DMS 273 treated with DMSO at 0.1 percent for 48 hours (cell line): ENCODE measurements at regions not wholly inside any gene's neighbourhood (a gene's known extent, or its start where the extent isn't known, plus 50 kb on each side); places are given as distances from the start of the nearest gene placed in this dataset.
"Not testable (repeated sequence)": the region's sequence is repeated elsewhere in the genome, so short reads cannot be mapped to it uniquely, and the experiment has no call there.

Experiments used
- DNase-seq: peaks from one replicate; lab custom pipeline; 2025; lab: John Stamatoyannopoulos, UW

DNA sequence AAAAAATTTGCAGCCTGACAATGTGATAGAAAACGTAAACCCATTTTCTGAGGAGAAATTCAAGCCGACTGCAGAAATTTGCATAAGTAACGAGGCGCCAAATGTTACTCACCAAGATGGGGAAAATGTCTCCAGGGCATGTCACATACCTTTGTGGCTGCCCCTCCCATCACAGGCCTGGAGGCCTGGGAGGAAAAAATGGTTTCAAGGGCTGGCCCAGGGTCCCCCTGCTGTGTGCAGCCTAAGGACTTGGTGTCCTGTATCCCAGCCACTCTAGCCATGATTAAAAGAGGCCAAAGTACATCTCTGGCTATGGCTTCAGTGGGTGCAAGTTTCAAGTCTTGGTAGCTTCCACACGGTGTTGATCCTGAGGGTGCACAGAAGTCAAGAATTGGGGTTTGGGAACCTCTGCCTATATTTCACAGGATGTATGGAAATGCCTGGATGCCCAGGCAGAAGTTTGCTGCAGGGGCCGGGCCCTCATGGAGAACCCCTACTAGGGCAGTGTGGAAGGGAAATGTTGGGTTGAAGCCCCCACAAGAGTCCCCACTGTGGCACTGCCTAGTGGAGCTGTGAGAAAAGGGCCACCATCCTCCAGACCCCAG lies 1842.3 kb downstream of the PCDH9 start:
- DNase-seq: no peak

DNA sequence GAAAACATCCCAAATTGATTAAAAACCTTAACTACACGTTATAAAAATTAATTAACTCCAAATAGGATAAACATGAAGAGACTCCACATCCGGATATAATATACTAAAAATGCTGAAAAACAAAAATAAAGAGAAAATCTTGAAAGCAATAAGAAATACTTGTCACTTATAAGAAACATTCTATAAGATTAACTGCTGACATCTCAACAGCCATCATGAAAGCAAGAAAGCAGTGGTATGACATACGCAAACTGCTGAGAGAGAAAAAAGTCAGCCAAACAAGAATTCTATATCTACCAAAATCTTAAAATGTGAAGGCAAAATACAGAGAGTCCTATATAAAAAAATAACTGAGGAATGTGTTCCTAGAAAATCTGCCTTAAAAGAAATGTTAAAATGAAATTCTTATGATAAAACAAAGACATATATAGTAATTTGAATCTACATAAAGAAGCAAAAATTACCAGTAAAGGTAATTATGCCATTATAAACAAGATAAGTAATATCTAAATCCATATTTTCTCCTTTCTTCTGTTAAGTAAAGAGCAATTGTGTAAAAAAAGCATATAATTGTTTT lies 1851.1 kb downstream of the PCDH9 start:
- DNase-seq: no peak

DNA sequence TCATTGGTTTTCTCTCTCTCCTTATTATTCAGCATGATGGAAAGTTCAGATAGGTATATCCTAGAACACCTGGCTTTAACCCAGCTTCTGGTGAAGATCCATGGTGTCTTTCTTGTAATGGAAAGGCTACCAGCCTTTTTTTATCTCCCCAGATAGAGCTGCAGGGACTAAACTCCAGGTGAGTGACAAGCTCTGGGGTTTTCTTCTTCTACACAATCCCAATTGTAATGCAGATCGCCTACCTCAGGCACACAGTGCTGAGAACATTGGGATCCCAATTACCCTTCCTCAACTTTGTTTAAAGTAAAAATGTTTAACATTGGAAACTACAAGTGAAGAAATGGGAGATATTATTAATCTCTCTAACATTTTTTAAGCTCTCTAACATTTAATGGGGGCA lies 1851.7 kb downstream of the PCDH9 start:
- no peak for DNase-seq

GRCh38 chr13:65368832-65369231 lies 1861.3 kb downstream of the PCDH9 start:
- DNase-seq: no peak

- DNase-seq: no peak
Observed at GRCh38 chr13:65353951-65354350, 1876.2 kb downstream of the PCDH9 start.

- DNase-seq: not testable (repeated sequence)
Observed at GRCh38 chr13:65353150-65353549, 1877.0 kb downstream of the PCDH9 start.

- DNase-seq: no peak
Observed at GRCh38 chr13:65347420-65348030, 1882.6 kb downstream of the PCDH9 start.

DNA sequence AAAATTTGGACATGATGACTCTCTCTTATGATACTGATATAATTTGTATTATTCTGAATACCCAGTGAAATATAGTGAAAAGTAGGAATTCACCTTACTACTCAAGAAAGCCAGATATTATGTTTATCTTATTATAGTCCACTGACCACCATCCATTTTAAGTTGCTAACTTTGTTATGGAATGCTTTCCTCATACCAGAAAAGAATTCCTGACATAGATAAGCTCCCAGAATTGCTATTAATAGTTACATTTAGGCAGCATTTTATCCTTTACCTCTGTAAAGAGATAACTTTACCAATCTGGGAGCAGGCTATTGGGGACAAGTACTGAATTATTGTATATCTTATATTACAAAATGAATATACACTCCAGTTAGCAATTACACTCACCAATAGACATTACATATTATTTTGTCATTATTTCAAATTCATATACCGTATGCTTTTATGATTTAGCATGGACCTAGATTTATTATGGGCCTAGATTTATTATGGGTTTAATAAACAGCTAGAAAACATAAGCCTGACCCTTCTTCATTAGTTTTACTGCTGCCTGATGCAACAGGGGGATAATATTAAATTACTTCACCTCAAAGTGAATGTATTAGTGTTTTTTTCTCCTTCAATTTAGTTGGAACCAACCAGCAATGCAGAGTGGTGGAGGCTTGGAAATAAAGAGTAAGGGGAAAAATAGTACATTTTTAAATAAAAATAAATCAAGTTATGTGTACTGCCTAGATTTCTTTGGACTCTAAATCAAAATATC lies 1886.1 kb downstream of the PCDH9 start:
- DNase-seq: no peak

DNA sequence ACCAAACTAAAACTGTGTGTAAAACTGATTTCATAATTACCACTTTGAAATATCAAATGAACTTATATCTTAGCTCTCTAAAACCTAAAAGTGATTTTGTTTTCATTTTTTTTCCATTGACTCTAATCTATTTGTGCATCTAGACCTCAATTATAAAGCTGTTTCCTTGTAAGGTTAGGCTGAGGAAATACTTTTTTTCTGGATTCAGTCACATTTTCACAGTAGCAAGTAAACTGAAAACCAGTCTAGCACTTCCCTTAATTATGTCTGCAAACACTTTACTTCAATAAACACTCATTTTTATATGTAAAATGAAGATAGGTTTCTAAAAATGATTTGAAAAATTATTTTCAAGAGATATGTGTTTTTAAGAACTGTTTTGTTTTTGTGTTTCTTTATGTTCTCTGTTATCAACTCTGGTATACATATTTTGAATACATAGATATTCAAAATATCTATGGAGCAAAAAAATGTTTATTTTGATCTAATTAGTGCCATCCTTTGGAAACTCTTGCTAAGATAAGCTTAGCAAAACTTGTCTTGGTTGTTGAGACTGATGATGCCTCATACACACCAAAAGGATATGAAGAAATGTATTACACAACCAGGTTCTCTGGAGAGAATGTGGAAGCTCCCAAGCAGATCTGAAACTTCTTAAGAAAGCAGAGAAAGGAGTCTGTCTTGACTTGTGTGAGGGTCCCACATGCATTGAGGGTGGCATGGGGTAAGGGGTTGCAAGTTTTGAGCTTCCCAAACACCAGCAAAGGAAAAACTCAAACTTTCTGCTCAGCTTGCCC lies 1887.4 kb downstream of the PCDH9 start:
- DNase-seq: no peak

DNA sequence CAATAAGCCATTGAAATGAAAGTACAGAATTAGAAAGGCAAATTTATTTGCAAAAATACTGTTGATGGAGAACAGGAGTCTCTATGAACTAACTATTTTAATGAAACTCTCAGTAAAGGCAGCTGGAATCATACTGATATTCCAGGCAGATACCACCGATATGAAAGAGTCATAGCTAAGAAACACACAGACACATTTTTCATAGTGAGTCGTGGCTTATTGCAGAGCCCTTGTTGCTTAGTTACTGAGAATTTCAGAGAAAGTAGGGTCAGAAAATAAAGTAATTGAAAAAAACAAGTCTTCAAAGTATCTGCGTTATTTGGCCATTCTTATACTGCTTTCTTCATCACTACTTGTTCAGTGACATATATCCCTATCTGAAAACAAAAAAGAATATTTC lies 1890.9 kb downstream of the PCDH9 start:
- no peak for DNase-seq

GRCh38 chr13:65336916-65337315 lies 1893.2 kb downstream of the PCDH9 start:
- DNase-seq: no peak

DNA sequence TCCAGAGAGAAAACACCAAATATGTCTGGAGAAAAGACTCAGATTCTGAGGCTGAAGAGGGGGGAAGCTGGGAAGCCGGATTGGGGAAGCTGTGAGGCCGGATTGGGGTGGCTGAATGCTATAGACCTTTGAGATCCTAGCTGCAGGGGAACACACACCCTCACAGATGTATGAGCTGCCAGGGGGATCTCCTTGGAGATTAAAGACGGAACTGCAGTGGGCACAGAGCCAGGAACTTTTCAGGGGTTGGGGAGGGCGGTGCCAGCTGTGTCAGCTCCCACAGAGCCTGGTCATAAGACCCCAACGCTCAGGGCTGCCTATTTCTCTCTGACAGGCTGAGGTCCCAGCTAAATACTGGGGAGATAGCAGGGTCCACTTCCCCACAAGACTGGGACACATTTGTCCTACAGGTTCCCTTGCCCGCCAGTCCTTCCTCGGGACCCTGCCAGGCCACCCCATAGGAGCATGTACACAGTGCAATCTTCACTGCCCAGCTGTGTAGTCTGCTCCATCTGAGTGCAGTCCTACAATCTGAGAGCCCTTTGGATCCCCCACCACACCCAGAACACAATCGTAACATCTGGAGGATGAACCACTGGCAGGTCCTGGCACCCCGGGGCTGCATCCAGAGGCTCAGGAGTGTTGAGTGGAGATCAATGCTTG lies 1893.9 kb downstream of the PCDH9 start:
- no peak for DNase-seq

- no peak for DNase-seq
Observed at GRCh38 chr13:65330691-65331090, 1899.4 kb downstream of the PCDH9 start.

- DNase-seq: no peak
Observed at GRCh38 chr13:65330287-65330686, 1899.8 kb downstream of the PCDH9 start.

GRCh38 chr13:65323192-65323591 lies 1906.9 kb downstream of the PCDH9 start:
- DNase-seq: not testable (repeated sequence)

DNA sequence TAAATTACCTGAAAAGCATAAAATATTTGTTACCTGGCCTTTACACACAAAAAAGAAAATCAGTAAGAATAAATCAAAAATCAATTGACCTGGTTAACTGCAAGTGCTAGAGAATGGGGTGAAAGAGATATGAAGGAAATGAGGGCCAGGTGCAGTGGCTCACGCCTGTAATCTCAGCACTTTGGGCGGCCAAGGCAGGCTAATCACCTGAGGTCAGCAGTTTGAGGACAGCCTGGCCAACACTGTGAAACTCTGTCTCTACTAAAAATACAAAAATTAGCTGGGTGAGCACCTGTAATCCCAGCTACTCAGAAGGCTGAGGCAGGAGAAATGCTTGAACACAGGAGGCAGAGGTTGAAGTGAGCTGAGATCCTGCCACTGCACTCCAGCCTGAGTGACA lies 1908.7 kb downstream of the PCDH9 start:
- DNase-seq: not testable (repeated sequence)

DNA sequence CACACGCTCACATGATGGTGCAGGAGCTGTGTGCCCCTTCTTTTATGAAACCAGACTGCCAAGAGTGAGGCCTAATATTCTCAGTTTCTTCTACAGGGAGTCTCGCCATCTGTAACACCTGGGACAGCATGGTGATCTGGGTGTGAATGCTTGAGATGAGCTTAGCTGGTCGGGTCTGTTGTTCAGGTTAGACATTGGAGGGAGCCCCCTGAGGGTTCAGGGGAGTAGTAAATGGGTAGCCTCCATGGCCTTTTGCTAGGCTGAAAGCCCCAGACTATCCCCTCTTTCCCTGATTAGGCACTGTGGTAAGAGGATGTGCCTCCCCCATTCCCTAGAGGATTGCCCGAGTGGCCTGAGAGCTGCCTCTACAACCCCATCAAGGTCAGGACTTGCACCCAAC lies 1916.1 kb downstream of the PCDH9 start:
- DNase-seq: no peak

GRCh38 chr13:65310663-65311328 lies 1919.3 kb downstream of the PCDH9 start:
- no peak for DNase-seq

GRCh38 chr13:65309906-65310305 lies 1920.2 kb downstream of the PCDH9 start:
- DNase-seq: no peak

DNA sequence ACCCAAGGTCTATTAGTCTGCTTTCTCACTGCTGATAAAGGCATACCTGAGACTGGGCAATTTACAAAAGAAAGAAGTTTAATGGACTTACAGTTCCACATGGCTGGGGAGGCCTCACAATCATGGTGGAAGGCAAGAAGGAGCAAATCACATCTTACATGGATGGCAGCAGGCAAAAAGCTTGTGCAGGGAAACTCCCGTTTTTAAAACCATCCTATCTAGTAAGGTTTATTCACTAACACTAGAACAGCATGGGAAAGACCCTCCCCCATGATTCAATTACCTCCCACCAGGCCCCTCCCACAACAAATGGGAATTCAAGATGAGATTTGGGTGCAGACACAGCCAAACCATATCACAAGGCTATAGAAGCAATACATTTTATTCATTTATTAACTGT lies 1921.4 kb downstream of the PCDH9 start:
- DNase-seq: not testable (repeated sequence)

DNA sequence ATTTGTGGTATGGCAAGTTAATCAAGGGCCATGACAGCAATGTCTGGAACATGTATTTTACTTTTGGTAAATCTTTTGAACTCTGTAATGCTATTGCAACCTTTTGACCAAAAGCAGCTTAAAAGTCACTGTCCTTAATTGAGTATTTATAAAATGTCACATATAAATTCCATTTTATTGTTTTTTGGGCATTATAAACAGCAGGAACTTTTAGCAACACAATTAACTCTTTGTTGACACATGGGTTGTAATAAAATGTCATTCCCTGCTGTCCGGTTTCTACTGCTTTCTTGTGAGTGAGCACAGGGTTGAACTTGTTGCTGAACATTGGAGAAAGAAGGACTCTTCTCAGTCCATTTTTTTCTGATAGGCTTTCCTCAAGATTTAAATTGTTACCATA lies 1923.1 kb downstream of the PCDH9 start:
- DNase-seq: no peak
